HG02759 (cell line): ENCODE measurements at regions not wholly inside any gene's neighbourhood (a gene's known extent, or its start where the extent isn't known, plus 50 kb on each side); places are given as distances from the start of the nearest gene placed in this dataset.
"Not testable (repeated sequence)": the region's sequence is repeated elsewhere in the genome, so short reads cannot be mapped to it uniquely, and the experiment has no call there.

ENCODE experiments used
- ATAC-seq: cut with Tn5 transposase; IDR thresholded peaks from one replicate; pipeline ENCODE4 v1.9.1; 2021; ENCODE audit warnings: mild to moderate bottlenecking, moderate library complexity; ENCODE audit not compliant: unreplicated experiment

GRCh38 chr5:87183896-87184295, 83.8 kb upstream of the RASA1 start:
- ATAC-seq: no peak

GRCh38 chr5:87184605-87185004, 83.1 kb upstream of the RASA1 start:
- no peak for ATAC-seq

- no peak for ATAC-seq
Measured at GRCh38 chr5:87185838-87186237, 81.8 kb upstream of the RASA1 start.

- ATAC-seq: no peak
Measured at GRCh38 chr5:87188391-87188790, 79.3 kb upstream of the RASA1 start.

GRCh38 chr5:87190041-87190440, 77.6 kb upstream of the RASA1 start:
- no peak for ATAC-seq

GRCh38 chr5:87190687-87191086, 77.0 kb upstream of the RASA1 start:
- ATAC-seq: peak; percentile 44

- no peak for ATAC-seq
Measured at GRCh38 chr5:87191645-87192044, 76.0 kb upstream of the RASA1 start.

GRCh38 chr5:87195104-87195591, 72.5 kb upstream of the RASA1 start:
- peak; percentile 60 for ATAC-seq

- ATAC-seq: peak; percentile 4
Measured at GRCh38 chr5:87195616-87196015, 72.1 kb upstream of the RASA1 start.

- ATAC-seq: no peak
Measured at GRCh38 chr5:87198010-87198409, 69.7 kb upstream of the RASA1 start.

GRCh38 chr5:87199246-87199645, 68.4 kb upstream of the RASA1 start:
- ATAC-seq: not testable (repeated sequence)

- ATAC-seq: not testable (repeated sequence)
Measured at GRCh38 chr5:87199704-87200103, 68.0 kb upstream of the RASA1 start.

GRCh38 chr5:87210076-87210475, 57.6 kb upstream of the RASA1 start:
- ATAC-seq: no peak

GRCh38 chr5:87210743-87211142, 56.9 kb upstream of the RASA1 start:
- no peak for ATAC-seq

GRCh38 chr5:87211676-87212075, 56.0 kb upstream of the RASA1 start:
- no peak for ATAC-seq

- not testable (repeated sequence) for ATAC-seq
Measured at GRCh38 chr5:87212183-87212582, 55.5 kb upstream of the RASA1 start.

GRCh38 chr5:87217480-87217879, 50.2 kb upstream of the RASA1 start:
- not testable (repeated sequence) for ATAC-seq
